HCT116 (cell line): ENCODE measurements at regions not wholly inside any gene's neighbourhood (a gene's known extent, or its start where the extent isn't known, plus 50 kb on each side); places are given as distances from the start of the nearest gene placed in this dataset.
A peak's percentile ranks its signal among the peaks of the same experiment; 100 is the strongest.

Experiments used
- ATAC-seq: fragments of 200-7000 bp; cut with Tn5 transposase; 2 replicates; pipeline ENCODE4 v1.9.1; 2020; ENCODE audit warnings: mild to moderate bottlenecking, moderate library complexity
- BruUV-seq: library from RNA; stranded (reverse); fragments of 400-500 nt; replicated peaks from 2 replicates; lab custom pipeline; 2021; lab: Mats Ljungman, UMichigan
- CTCF ChIA-PET: fragments of 300-600 bp; sonication (Branson Sonifier 250); formaldehyde crosslinking; loops from one replicate; lab custom pipeline; 2021; ENCODE audit warnings: antibody characterized with exemption; lab: Charles Lee
- POLR2A ChIA-PET: fragments of 300-600, 350-600 bp; sonication (Branson Sonifier 250); formaldehyde crosslinking; loops from one replicate; lab custom pipeline; 2021; ENCODE audit warnings: antibody characterized with exemption; lab: Charles Lee
- RAD21 ChIA-PET, 2 experiments: fragments of 300-600 bp; sonication (Branson Sonifier 250); formaldehyde crosslinking; loops; one replicate each; lab custom pipeline; 2023; ENCODE audit warnings: low total read pairs in 2 of 2; ENCODE audit not compliant: uncharacterized antibody in 2 of 2, unreplicated experiment in 2 of 2, low non-redundant PET in 1 of 2; lab: Charles Lee
- DNase-seq: peaks from one replicate; pipeline ENCODE4 v3.0.0-alpha.2; 2010; ENCODE audit warnings: low read depth, low spot score
- H2AFZ ChIP-seq: fragments of 200-600 bp; shearing (Covaris generic), sonication (generic); 2 replicates; pipeline ENCODE4 v1.6.1; 2017; ENCODE audit warnings: low read depth, mixed run types, mixed read lengths, antibody characterized with exemption, low read length; ENCODE audit not compliant: poor library complexity, severe bottlenecking
- H3K27ac ChIP-seq: 2 replicates; pipeline ENCODE4 v1.5.1; 2012; ENCODE audit warnings: low read depth, low read length
- H3K27me3 ChIP-seq: fragments of 200-600 bp; sonication (generic); 2 replicates; pipeline ENCODE4 v1.6.1; 2016; ENCODE audit warnings: mixed run types, low read length, mixed read lengths; ENCODE audit not compliant: insufficient read depth
- H3K36me3 ChIP-seq, 2 experiments: fragments of 200-500 bp in 1 of 2; fragments of 200-600 bp in 1 of 2; sonication (Bioruptor generic) in 1 of 2; sonication (generic) in 1 of 2; 2 replicates each; pipeline versions ENCODE4 v1.5.1 to v1.6.1; 2014 to 2016; ENCODE audit warnings: low read length in 2 of 2, inconsistent platforms in 1 of 2, mixed read lengths in 1 of 2, mixed run types in 1 of 2; ENCODE audit not compliant: insufficient read depth in 2 of 2, control insufficient read depth in 1 of 2
- H3K4me1 ChIP-seq, 2 experiments: fragments of 200-600 bp in 1 of 2; sonication (generic) in 1 of 2; 2 replicates each; pipeline versions ENCODE4 v1.5.1 to v1.6.1; 2012 to 2017; ENCODE audit warnings: low read length in 2 of 2, inconsistent platforms in 1 of 2, mild to moderate bottlenecking in 1 of 2, mixed read lengths in 1 of 2, mixed run types in 1 of 2, moderate library complexity in 1 of 2; ENCODE audit not compliant: insufficient read depth in 2 of 2, control insufficient read depth in 1 of 2
- H3K4me2 ChIP-seq: fragments of 200-600 bp; sonication (generic); 2 replicates; pipeline ENCODE4 v1.6.1; 2017; ENCODE audit warnings: mixed run types, low read length, mixed read lengths
- H3K4me3 ChIP-seq, 2 experiments: fragments of 200-600 bp in 1 of 2; sonication (generic) in 1 of 2; replicated peaks in 1 of 2; 2 replicates each; pipeline ENCODE4 v1.5.1; 2011 to 2016; ENCODE audit warnings: low read length in 2 of 2, control low read depth in 1 of 2, low read depth in 1 of 2, mild to moderate bottlenecking in 1 of 2, mixed read lengths in 1 of 2, mixed run types in 1 of 2
- H3K79me2 ChIP-seq: fragments of 200-600 bp; sonication (generic); 2 replicates; pipeline ENCODE4 v1.6.1; 2017; ENCODE audit warnings: mild to moderate bottlenecking, mixed run types, low read length, moderate library complexity, mixed read lengths; ENCODE audit not compliant: insufficient read depth
- H3K9ac ChIP-seq: fragments of 200-600 bp; sonication (generic); 2 replicates; pipeline ENCODE4 v1.6.1; 2016; ENCODE audit warnings: low read length, mixed read lengths
- H3K9me2 ChIP-seq: fragments of 200-600 bp; sonication (generic), shearing (Covaris generic); 2 replicates; pipeline ENCODE4 v1.6.1; 2017; ENCODE audit warnings: mixed run types, mild to moderate bottlenecking, moderate library complexity; ENCODE audit not compliant: insufficient read depth
- H3K9me3 ChIP-seq, 2 experiments: fragments of 200-500 bp in 1 of 2; fragments of 200-600 bp in 1 of 2; sonication (Bioruptor generic) in 1 of 2; sonication (generic) in 1 of 2; 2 replicates each; pipeline ENCODE4 v1.6.1; 2014 to 2017; ENCODE audit warnings: low read length in 2 of 2, mixed read lengths in 2 of 2, inconsistent platforms in 1 of 2, low read depth in 1 of 2, mild to moderate bottlenecking in 1 of 2, mixed run types in 1 of 2, moderate library complexity in 1 of 2; ENCODE audit not compliant: control insufficient read depth in 1 of 2, insufficient read depth in 1 of 2
- H4K20me1 ChIP-seq: fragments of 200-600 bp; sonication (generic), shearing (Covaris generic); 2 replicates; pipeline ENCODE4 v1.6.1; 2017; ENCODE audit warnings: mixed run types, mild to moderate bottlenecking, moderate library complexity; ENCODE audit not compliant: insufficient read depth
- CBX3 ChIP-seq: IDR thresholded peaks from 2 replicates; pipeline ENCODE4 v1.6.1; 2012; ENCODE audit warnings: low read depth
- CEBPB ChIP-seq: IDR thresholded peaks from 2 replicates; pipeline ENCODE4 v1.6.1; 2012; ENCODE audit warnings: low read depth
- EZH2phosphoT487 ChIP-seq: fragments of 200-600 bp; IDR thresholded peaks from 2 replicates; pipeline ENCODE4 v1.6.1; 2018; ENCODE audit warnings: antibody characterized with exemption, borderline replicate concordance
- MAX ChIP-seq: IDR thresholded peaks from 2 replicates; pipeline ENCODE4 v1.6.1; 2012
- REST ChIP-seq: IDR thresholded peaks from 2 replicates; pipeline ENCODE4 v1.6.1; 2012; ENCODE audit warnings: low read depth
- intact Hi-C: fragments of 100-400 bp; cut with micrococcal nuclease; formaldehyde crosslinking; loops from 2 replicates; pipeline ENCODE4 v1.10.0; 2022

DNA sequence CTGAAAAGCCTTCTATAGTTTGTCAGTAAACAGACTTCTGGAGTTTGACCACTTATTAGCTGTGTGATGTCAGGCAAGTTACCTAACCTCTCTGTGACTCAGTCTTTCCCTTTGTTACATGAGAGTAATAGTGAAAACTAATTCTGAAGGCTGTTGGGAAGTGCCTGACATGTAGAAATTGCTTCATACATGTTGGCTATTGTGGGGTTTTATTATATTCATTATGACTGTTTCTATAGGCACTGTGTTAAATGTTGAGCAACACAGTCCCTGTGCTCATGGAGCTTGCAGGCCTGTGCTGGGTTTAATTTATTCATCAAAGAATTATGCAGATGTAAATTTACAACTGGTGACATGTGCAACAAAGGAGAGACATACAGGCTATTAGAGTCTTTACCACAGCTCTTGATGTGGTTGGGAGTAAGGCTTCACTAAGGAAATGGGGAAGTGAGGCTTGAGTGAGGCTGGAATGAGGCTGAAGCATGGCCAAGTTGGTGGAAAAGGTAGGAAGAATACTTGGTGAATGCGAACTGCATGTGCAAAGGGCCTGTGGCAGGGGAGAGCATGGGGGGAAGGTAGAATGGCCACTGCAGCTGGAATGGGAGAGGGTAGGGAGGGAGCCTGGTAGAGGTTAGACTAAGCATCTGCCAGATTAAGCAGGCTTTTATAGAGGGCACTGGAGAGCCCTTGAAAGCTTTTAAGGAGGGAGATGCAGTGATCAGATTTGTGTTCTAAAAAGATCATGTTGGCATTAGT is 236.4 kb upstream of the CRY1 start:
- no peak for DNase-seq
- intact Hi-C loops, result no loop called here
- ChIA-PET POLR2A (no interaction called here), RAD21 (no interaction called here), CTCF (no interaction called here)
- TF ChIP-seq CBX3 (no peak), EZH2phosphoT487 (no peak), CEBPB (no peak)
- Histone ChIP-seq H3K79me2 (no peaks in the 10 kb centered on the region; the same call in 1 of the 2 replicates), H3K9me2 (no peaks in the 10 kb centered on the region), H3K4me2 (no peak overlapping the region), H3K9ac (no peak overlapping the region), H3K36me3 (no peaks in the 10 kb centered on the region), H2AFZ (no peak overlapping the region), H3K9me3 (no peaks in the 10 kb centered on the region), H4K20me1 (no peaks in the 10 kb centered on the region), H3K4me1 (peaks cover 17 to 65% of the 10 kb centered on the region in 2 experiments), H3K27me3 (no peaks in the 10 kb centered on the region), H3K4me3 (no peak overlapping the region), H3K27ac (no peak overlapping the region)
- no peak for ATAC-seq
- BruUV-seq, result no TSS peak

DNA sequence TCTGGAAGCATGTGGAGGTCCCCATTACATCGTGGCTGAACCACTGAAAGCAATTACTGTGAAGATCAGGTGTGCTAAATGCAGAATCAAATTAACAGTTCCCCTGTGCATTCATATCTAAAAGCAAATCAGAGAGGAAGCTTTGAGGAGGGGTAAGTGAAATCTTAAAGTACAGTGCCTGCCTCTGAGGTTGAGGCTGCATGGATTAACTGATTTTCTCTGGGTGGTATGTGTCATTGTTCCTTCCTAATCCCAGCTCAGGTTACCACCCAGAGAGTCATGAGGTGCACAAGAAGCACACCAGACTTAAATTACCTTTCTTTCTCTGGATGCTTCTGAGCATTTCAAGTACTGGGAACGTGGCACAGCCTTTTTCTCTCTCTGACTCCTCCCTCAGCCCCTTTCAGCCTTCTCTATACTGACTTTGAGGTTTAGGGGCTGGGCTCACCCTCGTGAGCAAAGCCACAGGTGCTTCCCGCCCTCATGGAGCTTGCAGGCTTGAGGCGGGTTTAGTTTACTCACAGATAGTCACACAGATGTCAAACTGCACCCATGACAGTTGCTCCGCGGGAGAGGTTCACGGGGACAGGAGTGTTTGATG is 237.6 kb upstream of the CRY1 start:
- TF ChIP-seq MAX (peak; percentile 32; the same call in 1 of the 2 replicates), REST (no peak)
- TF ChIP-seq, all 23 proteins: peak for 1
- no TSS peak for BruUV-seq
- no peaks in the 10 kb centered on the region for H3K27me3 ChIP-seq
- no peak overlapping the region for H2AFZ ChIP-seq
- no peaks in the 10 kb centered on the region for H3K9me3 ChIP-seq
- peak overlapping the region; percentile 14 for H3K4me2 ChIP-seq
- ATAC-seq (no peak), DNase-seq (no peak)
- no peak overlapping the region for H3K4me3 ChIP-seq
- H3K79me2 ChIP-seq, result no peaks in the 10 kb centered on the region; the same call in 1 of the 2 replicates
- H3K9ac ChIP-seq, result no peak overlapping the region
- no peak overlapping the region for H3K27ac ChIP-seq
- RAD21 ChIA-PET, result no interaction called here
- no peaks in the 10 kb centered on the region for H3K36me3 ChIP-seq
- H3K9me2 ChIP-seq, result no peaks in the 10 kb centered on the region
- POLR2A ChIA-PET, result no interaction called here
- CTCF ChIA-PET, result no interaction called here
- intact Hi-C loops, result no loop called here
- H4K20me1 ChIP-seq, result no peaks in the 10 kb centered on the region
- H3K4me1 ChIP-seq, result peaks cover 17 to 65% of the 10 kb centered on the region in 2 experiments
